ENCODE measurements at regions not wholly inside any gene's neighbourhood (a gene's known extent, or its start where the extent isn't known, plus 50 kb on each side); places are given as distances from the start of the nearest gene placed in this dataset.
A peak's percentile ranks its signal among the peaks of the same experiment; 100 is the strongest.
"Not testable (repeated sequence)": the region's sequence is repeated elsewhere in the genome, so short reads cannot be mapped to it uniquely, and the experiment has no call there.

DNA sequence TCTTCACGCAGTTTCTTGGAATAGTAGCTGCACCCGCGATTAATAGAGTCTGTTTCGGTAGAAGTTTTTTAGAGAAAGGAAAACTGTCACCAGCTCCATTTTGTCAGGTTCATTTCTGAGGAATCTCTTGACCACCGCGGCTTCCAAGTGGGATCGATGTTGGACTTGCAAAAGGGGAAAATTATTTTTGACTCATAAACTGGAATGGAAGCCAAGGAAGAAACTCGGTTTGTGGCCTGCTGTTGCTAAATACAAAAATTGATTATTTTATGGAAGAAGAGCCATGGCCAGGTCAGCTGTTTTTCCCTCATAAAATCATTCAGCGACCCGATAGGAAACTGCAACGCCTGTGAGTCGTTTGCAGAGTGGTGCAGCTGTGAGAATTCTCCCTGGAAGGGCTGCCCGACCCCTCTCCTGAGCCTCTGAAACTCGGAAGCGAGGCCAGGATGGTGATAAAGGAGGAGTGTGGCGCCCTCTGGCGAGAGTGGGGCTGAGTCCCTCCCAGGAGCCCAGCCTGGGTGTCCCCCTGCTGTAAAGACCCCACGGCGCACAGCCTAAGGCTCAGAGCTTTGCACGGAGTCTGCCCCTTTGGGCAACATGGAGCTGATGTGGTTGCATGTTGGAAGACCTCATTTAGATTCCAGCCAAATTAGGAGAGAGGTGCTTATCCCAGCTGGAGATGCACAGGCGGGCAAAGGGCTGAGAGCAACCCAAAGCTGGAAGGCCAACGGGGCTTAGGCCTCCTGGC is 83.6 kb upstream of the SLC25A33 start:
- H3K27ac ChIP-seq (ENCODE audit: low read depth, low read length): no peak overlapping the region
- peak in 4 of 6 donors; percentile 39 to 80 (median 62) for DNase-seq (ENCODE audit: low read depth in 4 of 6, low spot score in 6 of 6)
- no peak overlapping the region for H3K4me3 ChIP-seq (ENCODE audit: low read depth, low read length)
- WGBS (ENCODE audit: insufficient coverage): 42% methylated on average over 20 of the region's 22 CpGs
- H3K4me1 ChIP-seq (ENCODE audit: control insufficient read depth, insufficient read depth, low read length): peaks cover 11% of the 10 kb centered on the region
- H3K36me3 ChIP-seq (ENCODE audit: control insufficient read depth, insufficient read depth, low read length): no peaks in the 10 kb centered on the region
- H3K9me3 ChIP-seq (ENCODE audit: control insufficient read depth, insufficient read depth, low read length): no peaks in the 10 kb centered on the region
- no peaks in the 10 kb centered on the region for H3K27me3 ChIP-seq (ENCODE audit: control insufficient read depth, insufficient read depth, low read length)

- Histone ChIP-seq H3K4me1 (ENCODE audit: control insufficient read depth, insufficient read depth, low read length) (peaks cover 11% of the 10 kb centered on the region), H3K9me3 (ENCODE audit: control insufficient read depth, insufficient read depth, low read length) (no peaks in the 10 kb centered on the region), H3K27ac (ENCODE audit: low read depth, low read length) (no peak overlapping the region), H3K36me3 (ENCODE audit: control insufficient read depth, insufficient read depth, low read length) (no peaks in the 10 kb centered on the region), H3K27me3 (ENCODE audit: control insufficient read depth, insufficient read depth, low read length) (no peaks in the 10 kb centered on the region), H3K4me3 (ENCODE audit: low read depth, low read length) (no peak overlapping the region)
- no peak for DNase-seq (ENCODE audit: low read depth in 4 of 6, low spot score in 6 of 6)
- WGBS (ENCODE audit: insufficient coverage): 94% methylated on average over 2 of the region's 4 CpGs
Observed at GRCh38 chr1:9456833-9457232, 82.4 kb upstream of the SLC25A33 start.

DNA sequence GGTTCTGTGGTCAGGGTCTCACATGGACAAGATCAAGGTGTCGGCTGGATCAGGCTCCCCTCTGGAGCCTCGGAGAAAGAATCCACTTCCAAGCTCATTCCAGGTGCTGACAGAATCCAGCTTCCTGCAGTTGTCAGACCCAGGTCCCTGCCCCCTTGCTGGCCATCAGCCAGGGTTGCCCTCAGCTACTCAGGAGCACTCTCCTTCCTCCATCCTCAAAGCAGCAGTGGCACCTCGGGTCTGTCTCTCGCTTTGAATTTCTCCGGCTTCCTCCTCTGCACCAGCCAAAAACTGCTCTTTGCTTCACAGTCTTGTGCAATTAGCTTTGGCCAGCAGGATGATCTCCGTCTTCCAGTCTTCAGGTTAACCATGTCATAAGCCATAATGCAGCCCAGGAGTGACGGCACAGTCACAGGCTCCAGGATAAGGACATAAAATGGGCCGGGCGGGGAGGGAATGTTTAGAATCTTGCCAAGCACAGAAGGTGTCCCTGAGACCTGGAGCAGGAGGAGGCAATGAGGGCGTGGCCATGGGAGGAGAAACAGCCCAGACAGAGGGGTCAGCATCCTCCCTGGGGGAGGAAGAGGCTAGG is 79.4 kb upstream of the SLC25A33 start:
- Histone ChIP-seq H3K27me3 (ENCODE audit: control insufficient read depth, insufficient read depth, low read length) (no peaks in the 10 kb centered on the region), H3K4me1 (ENCODE audit: control insufficient read depth, insufficient read depth, low read length) (peaks cover 5% of the 10 kb centered on the region), H3K27ac (ENCODE audit: low read depth, low read length) (no peak overlapping the region), H3K36me3 (ENCODE audit: control insufficient read depth, insufficient read depth, low read length) (no peaks in the 10 kb centered on the region), H3K9me3 (ENCODE audit: control insufficient read depth, insufficient read depth, low read length) (no peaks in the 10 kb centered on the region), H3K4me3 (ENCODE audit: low read depth, low read length) (no peak overlapping the region)
- DNase-seq (ENCODE audit: low read depth in 4 of 6, low spot score in 6 of 6): no peak
- 65% methylated on average over 10 of the region's 10 CpGs for WGBS (ENCODE audit: insufficient coverage)

DNA sequence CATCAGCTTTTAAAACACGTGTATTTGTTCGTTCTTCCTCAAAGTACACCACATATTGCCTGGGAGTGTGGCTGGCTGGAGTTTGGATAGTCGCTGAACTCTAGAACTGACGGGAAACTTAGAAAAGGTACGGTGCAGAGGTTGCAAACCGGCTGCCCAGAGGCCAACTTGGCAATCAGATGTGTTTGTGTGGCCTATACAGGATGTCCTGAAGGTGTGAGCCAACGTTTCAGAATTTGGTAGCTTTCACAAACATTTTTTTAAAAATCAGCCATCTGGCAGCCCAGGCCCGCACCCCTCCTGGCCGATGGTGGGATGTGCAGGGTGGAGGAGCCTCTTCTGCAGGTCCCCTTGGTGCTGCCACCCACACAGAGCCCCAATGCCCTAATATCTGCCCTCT is 73.6 kb upstream of the SLC25A33 start:
- Histone ChIP-seq H3K27ac (ENCODE audit: low read depth, low read length) (no peak overlapping the region), H3K4me3 (ENCODE audit: low read depth, low read length) (no peak overlapping the region), H3K27me3 (ENCODE audit: control insufficient read depth, insufficient read depth, low read length) (no peaks in the 10 kb centered on the region), H3K9me3 (ENCODE audit: control insufficient read depth, insufficient read depth, low read length) (no peaks in the 10 kb centered on the region), H3K36me3 (ENCODE audit: control insufficient read depth, insufficient read depth, low read length) (no peaks in the 10 kb centered on the region), H3K4me1 (ENCODE audit: control insufficient read depth, insufficient read depth, low read length) (peaks cover 8% of the 10 kb centered on the region)
- DNase-seq (ENCODE audit: low read depth in 4 of 6, low spot score in 6 of 6): no peak
- WGBS (ENCODE audit: insufficient coverage): 96% methylated on average over 5 of the region's 9 CpGs

DNA sequence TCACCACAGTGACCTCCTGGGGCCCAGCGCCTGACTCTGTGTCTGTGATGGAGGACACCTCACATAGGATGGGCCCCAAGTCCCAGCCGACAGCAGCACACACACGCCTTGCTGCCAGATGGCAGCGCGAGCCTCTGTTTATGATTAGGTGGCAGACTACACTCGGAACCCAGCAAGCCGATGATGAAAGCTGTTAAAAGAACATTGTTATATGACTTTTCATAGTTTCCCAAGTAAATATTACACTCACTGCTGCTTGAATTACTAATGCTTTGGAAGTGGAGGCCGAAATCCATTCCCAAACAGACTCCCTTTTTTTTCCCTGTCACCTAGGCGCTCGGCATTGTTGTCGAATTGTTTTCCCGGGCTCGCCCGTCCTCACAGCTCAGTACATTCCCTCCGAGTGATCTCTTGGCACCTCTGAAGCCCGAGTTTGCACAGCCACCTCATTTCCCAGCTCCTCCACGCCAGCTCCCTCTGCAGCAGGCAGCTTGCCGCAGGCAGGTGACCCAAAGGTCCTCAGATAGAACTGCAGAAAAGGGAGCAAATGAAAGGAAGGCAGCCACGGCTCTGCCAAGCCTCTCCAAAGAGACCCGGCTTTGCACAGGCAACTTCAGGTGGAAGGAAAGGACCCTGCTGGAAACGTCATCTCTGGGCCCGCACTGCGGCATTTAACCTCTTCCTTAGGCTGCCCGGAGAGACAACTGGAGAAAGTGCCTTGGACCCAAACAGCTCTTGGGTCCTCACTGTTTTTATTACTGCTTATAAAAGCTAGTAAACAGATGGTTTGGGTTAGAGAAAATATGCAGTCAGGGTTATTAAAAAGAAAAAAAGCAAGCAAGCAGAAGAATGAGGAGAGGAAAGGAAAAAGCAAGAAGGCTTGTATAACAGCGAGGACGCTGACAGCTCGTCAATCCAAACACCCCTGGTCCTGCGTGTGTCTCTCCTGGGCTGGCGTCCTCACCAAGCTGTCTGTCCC is 72.2 kb upstream of the SLC25A33 start:
- no peak for DNase-seq (ENCODE audit: low read depth in 4 of 6, low spot score in 6 of 6)
- Histone ChIP-seq H3K36me3 (ENCODE audit: control insufficient read depth, insufficient read depth, low read length) (no peaks in the 10 kb centered on the region), H3K27ac (ENCODE audit: low read depth, low read length) (no peak overlapping the region), H3K27me3 (ENCODE audit: control insufficient read depth, insufficient read depth, low read length) (no peaks in the 10 kb centered on the region), H3K4me1 (ENCODE audit: control insufficient read depth, insufficient read depth, low read length) (peaks cover 12% of the 10 kb centered on the region), H3K9me3 (ENCODE audit: control insufficient read depth, insufficient read depth, low read length) (no peaks in the 10 kb centered on the region), H3K4me3 (ENCODE audit: low read depth, low read length) (no peak overlapping the region)
- 41% methylated on average over 15 of the region's 29 CpGs for WGBS (ENCODE audit: insufficient coverage)

DNA sequence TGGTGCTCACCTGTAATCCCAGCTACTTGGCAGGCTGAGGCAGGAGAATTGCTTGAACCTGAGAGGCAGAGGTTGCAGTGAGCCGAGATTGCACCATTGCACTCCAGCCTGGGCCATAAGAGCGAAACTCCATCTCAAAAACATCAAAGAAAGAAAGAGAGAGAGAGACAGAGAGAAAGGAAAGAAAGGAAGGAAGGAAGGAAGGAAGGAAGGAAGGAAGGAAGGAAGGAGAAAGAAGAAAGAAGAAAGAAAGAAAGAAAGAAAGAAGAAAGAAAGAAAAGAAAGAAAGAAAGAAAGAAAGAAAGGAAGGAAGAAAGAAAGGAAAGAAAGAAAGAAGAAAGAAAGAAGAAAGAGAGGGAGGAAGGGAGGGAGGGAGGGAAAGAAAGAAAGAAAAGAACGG is 69.4 kb upstream of the SLC25A33 start:
- H3K27ac ChIP-seq (ENCODE audit: low read depth, low read length); H3K27me3 ChIP-seq (ENCODE audit: control insufficient read depth, insufficient read depth, low read length); H3K9me3 ChIP-seq (ENCODE audit: control insufficient read depth, insufficient read depth, low read length); DNase-seq (ENCODE audit: low read depth in 4 of 6, low spot score in 6 of 6); H3K4me3 ChIP-seq (ENCODE audit: low read depth, low read length); H3K36me3 ChIP-seq (ENCODE audit: control insufficient read depth, insufficient read depth, low read length): not testable (repeated sequence)
- H3K4me1 ChIP-seq (ENCODE audit: control insufficient read depth, insufficient read depth, low read length): peaks cover 20% of the 10 kb centered on the region
- 63% methylated on average over 1 of the region's 3 CpGs for WGBS (ENCODE audit: insufficient coverage)

DNA sequence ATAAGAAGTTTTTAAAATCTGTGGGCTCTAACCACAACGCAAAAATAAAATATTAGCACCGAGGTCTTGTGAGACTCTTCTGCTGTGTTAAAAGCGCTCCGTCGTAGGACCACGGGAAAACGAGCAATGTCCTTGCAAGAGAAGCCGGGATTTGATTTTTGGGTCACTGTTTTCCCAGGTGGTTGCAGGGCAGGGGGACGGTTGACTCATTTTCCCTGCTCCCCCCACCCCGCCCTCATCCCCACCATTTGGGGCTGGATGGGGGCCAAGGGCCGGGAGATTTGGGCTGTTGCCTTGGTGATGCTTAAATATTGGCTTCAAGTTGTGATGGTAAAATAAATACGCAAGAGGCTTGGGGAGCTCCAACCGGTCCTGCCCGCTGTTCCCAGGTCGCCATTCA is 67.6 kb upstream of the SLC25A33 start:
- H3K4me3 ChIP-seq (ENCODE audit: low read depth, low read length): no peak overlapping the region
- no peaks in the 10 kb centered on the region for H3K36me3 ChIP-seq (ENCODE audit: control insufficient read depth, insufficient read depth, low read length)
- WGBS (ENCODE audit: insufficient coverage): 72% methylated on average over 12 of the region's 15 CpGs
- no peaks in the 10 kb centered on the region for H3K9me3 ChIP-seq (ENCODE audit: control insufficient read depth, insufficient read depth, low read length)
- no peak overlapping the region for H3K27ac ChIP-seq (ENCODE audit: low read depth, low read length)
- H3K4me1 ChIP-seq (ENCODE audit: control insufficient read depth, insufficient read depth, low read length): peaks cover 18% of the 10 kb centered on the region
- DNase-seq (ENCODE audit: low read depth in 4 of 6, low spot score in 6 of 6): no peak
- no peaks in the 10 kb centered on the region for H3K27me3 ChIP-seq (ENCODE audit: control insufficient read depth, insufficient read depth, low read length)

GRCh38 chr1:9472386-9473031 is 66.8 kb upstream of the SLC25A33 start:
- Histone ChIP-seq H3K4me3 (ENCODE audit: low read depth, low read length) (no peak overlapping the region), H3K9me3 (ENCODE audit: control insufficient read depth, insufficient read depth, low read length) (no peaks in the 10 kb centered on the region), H3K27ac (ENCODE audit: low read depth, low read length) (no peak overlapping the region), H3K36me3 (ENCODE audit: control insufficient read depth, insufficient read depth, low read length) (no peaks in the 10 kb centered on the region), H3K4me1 (ENCODE audit: control insufficient read depth, insufficient read depth, low read length) (peaks cover 12% of the 10 kb centered on the region), H3K27me3 (ENCODE audit: control insufficient read depth, insufficient read depth, low read length) (no peaks in the 10 kb centered on the region)
- 74% methylated on average over 11 of the region's 13 CpGs for WGBS (ENCODE audit: insufficient coverage)
- DNase-seq (ENCODE audit: low read depth in 4 of 6, low spot score in 6 of 6): no peak

DNA sequence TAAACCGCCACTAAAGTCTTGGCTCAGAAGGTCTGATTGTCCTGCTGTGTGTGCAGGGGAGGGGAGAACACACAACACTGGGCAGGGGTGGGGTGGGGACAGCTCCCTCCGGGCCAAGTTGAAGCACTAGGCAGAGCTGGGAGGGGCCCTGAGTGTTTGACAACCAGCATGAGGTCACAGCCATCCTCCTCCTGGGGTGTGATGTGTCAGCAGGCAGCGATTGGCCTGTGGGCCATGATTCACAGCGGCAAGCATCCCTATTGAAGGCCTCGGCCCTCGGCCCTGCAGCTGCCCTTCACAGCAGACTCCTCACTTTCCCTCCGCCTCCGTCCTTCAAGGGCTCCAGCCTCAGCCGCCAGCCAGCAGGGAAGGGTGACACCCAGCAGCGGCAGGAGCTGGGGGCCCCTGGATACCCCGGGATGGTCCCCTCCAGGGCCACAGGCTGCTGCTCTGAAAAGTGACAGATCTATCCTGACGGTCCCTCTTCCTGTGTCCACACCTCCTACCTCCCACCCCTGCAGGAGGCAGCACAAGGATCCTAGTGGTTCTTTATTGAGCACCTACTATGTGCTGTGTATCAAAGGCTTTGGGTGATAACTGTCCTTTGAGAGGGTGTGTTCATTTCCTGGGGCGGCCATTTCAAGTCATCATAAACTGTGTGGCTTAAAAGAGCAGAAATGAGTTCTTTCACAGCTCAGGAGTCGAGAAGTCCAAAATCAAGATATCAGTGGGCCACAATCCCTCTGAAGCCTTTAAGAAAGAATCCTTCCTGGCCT is 66.0 kb upstream of the SLC25A33 start:
- peak in 1 of 6 donors; percentile 60 for DNase-seq (ENCODE audit: low read depth in 4 of 6, low spot score in 6 of 6)
- WGBS (ENCODE audit: insufficient coverage): 32% methylated on average over 9 of the region's 14 CpGs
- Histone ChIP-seq H3K4me3 (ENCODE audit: low read depth, low read length) (no peak overlapping the region), H3K36me3 (ENCODE audit: control insufficient read depth, insufficient read depth, low read length) (no peaks in the 10 kb centered on the region), H3K4me1 (ENCODE audit: control insufficient read depth, insufficient read depth, low read length) (peaks cover 12% of the 10 kb centered on the region), H3K9me3 (ENCODE audit: control insufficient read depth, insufficient read depth, low read length) (no peaks in the 10 kb centered on the region), H3K27me3 (ENCODE audit: control insufficient read depth, insufficient read depth, low read length) (no peaks in the 10 kb centered on the region), H3K27ac (ENCODE audit: low read depth, low read length) (no peak overlapping the region)

Measured in spinal cord (tissue), 9 donors.